T follicular helper cell (primary cell): ENCODE measurements at regions not wholly inside any gene's neighbourhood (a gene's known extent, or its start where the extent isn't known, plus 50 kb on each side); places are given as distances from the start of the nearest gene placed in this dataset.

ENCODE experiments used
- DNase-seq: peaks from one replicate; pipeline ENCODE4 v3.0.0-alpha.2; 2020; ENCODE audit warnings: low read depth

DNA sequence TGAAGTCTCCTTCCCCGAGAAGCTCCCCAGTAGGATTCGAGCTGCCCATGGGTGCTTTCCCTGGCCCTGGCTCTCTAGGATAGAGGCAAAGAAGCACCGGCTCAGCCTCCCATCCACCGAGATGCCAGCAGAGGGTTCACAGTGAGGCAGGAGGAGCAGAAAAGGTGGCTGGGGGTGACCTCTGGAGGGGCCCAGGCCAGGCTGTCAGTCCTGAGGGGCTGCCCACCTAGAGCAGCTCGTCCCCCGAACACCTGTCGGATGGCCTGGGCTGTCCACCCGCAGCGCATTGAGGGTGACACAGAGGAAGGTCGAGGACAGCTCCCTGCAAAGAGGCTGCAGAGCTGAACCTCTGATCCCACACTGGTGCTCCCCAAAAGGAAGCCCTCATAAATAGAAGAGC is 167.2 kb upstream of the PPP2R2D start:
- DNase-seq, result no peak

DNA sequence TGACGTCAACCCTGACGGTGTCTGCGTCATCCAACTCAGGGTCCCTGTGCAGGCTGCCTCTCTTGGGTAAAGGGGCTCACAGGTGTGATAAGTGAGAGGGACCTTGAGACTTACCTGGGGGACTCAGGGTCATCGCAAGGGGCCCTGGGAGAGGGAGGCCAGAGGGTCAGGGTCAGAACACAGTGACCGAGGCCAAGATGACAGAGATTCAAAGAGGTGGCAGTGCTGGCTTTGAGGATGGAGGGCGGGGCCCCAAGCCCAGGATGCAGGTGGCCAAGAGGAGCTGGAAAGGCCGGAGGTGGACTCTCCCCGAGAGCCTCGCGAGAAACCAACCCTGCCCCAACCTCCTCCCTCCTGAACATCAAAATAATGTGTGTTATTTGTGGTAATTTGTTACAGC is 165.2 kb upstream of the PPP2R2D start:
- no peak for DNase-seq

DNA sequence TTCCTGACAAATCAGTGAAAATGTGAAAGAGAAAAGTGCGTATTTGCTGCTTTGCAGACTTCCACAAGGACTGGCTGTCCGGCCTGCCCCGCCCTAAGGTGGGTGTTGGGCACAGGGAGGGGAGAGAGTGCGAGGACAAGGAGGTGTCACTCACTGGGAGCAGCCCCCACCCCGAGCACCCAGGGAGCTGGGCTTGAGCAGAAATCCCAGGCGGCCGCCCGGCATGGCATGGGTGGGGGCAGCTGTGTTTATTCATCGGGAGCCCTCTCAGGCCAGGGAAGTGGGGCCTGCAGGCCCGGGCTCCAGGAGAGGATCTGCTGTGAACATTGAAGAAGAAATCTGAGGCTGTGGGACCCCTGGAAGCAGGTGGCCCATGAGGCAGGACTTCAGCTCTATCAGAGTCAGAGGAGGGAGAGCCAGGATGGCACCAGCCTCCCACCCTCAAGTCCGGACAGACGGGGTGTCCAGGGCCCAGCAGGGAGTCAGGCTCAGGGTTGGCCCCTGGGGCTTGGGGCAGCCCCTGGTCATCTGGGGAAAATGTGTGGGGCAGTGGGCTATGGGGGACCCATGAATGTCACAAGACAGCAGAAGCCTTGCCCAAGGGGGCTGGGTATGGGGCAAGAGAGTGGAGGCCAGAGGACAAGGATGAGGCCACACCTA is 164.4 kb upstream of the PPP2R2D start:
- no peak for DNase-seq

DNA sequence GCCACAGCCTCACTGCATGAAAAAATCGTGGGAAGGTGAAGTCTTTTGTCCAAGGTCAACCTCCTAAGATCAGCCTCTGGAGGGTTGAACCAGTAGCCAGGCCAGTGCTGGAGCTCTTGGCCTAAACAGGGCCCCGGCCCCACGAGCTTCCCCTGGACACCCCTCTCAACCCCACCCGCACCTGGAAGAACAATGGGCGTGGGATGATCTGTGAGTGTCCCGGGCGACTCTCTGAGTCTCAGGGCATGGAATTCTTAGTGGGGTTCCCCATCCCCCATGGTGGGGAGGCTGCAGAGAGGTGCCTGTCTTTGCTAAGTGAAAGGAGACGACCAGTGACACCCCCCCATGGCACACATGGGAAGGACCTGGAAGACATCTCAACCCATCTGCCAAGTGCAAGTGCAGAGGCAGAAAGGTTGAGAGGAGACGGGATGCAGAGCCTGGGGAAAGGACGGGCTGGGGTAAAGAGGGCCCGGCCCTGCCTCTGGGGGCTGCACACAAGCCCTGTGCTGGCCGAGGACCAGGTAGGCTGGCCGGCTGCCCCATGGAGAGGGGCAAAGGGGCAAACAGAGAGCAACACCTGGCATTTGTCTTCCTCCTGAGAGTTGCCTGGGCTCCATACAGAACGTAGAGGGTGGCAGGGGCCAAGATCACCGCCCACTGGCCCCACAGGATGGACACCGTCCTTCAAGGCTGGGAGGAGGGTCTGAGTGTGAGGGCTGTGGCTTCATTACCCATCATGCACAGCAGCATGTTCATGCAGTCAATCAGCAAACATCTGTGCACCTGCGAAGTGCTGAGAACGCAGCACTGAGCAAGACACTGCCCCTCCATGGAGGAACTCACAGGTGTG is 163.0 kb upstream of the PPP2R2D start:
- DNase-seq, result no peak

DNA sequence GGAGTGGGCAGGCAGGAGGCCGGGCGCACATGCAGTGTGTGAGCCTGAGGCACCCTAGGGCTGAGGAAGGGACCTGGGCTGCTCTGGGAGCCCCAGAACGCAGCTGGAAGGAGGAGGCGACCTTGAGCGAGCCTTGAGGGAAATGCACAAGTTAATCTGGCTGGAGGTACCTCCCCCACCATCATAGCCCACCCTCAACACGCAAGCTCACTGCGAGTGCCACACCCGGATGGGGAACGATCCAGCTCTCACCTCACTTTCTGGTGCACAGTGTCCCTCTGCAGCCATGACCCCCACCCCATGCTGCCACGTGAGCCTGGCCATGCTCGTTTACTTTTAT is 162.4 kb upstream of the PPP2R2D start:
- no peak for DNase-seq

DNA sequence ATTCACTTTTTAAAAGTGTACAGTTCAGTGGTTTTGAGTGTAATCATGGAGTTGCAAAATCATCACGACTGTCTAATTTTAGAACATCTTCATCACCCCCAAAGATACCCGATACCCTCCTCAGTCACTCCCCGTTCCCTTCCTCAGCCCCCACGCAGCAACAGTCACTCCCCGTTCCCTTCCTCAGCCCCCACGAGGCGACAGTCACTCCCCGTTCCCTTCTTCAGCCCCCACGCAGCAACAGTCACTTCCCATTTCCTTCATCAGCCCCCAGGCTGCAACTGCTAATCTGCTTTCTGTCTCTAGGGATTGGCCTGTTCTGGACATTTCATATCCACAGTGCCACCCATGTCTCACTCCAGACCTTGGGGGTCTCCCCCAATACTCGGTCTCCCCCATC is 161.6 kb upstream of the PPP2R2D start:
- no peak for DNase-seq

DNA sequence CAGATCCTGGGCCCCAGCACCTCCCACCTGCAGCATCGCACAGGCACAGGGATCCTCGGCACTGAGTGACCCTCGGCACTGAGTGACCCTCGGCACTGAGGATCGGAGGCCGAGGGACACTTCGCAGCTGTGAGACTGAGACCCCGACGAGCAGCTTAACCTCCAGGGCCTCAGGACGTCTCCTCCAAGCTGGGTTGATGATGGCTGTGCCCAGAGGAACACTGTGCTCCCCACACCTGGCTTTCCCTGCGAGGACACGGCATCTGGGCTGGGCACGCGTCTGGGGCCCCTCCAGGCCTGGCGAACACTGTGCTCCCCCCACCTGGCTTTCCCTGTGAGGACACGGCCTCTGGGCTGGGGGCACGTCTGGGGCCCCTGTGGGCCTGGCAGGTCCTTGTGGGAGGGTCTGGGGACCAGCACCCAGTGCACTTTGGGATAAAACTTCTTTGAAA is 158.3 kb upstream of the PPP2R2D start:
- no peak for DNase-seq

DNA sequence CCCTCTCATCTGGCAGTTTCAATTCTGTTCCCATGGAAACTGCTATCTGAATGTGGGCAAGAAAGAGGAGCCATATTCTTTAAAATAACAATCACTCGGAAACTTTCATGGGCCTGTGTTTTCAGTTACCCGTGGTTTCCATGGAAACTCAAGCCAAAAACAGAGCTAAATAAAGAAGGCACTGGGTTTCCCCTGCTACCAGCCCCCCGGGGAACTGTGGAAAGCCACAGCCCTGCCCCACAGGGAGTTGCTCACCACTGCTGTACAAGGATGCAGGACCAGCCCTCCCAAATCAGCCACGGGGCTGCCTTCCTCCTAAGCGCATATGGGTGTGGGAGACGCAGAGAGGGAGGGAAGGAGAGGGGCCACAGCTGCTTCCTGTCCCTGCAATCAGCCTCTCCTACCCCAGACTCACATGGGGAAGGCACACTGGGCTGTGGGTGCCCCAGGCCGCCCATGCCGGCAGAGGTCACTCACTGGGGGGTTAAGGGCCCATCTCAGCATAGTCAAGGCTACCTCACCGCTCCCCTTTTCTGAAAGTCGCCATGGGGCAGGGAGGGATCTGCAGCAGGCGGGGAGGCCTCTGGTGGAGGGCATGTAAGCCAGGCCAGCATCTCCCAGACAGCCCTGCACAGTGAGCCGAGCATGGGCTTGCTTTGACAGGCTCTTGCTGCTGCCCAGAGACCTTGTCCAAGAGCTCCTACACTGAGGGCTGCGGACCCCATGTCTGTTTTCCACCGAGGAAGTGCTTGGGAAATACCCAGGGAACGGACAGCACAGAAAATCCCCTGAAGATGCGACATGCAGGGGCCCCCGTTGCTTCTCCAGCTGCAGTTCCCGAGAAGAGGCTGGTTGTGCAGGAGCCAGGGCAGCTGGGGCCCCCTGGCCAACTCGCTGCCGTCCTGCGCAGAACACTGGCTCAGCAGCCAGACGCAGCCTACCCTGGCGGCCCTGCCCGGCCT is 157.3 kb upstream of the PPP2R2D start:
- DNase-seq, result no peak

DNA sequence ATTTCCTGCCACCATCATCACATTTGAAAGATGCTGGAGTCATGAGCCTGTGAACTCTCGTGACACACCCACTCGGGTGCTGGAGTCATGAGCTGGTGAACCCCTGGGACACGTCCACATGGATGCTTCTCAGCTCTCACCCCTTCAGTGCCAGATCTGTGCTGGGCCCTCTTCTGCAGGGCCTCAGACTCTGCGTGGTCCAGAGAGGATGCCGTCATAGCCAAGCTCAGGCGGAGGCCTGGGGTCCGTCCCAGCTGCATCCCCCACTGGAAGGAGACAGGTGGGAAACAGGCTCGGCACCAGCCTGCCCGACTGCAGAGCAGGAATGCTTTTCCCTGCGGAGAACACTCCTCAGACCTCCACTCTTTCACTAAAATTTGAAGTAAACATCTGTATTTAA is 156.5 kb upstream of the PPP2R2D start:
- DNase-seq, result no peak

DNA sequence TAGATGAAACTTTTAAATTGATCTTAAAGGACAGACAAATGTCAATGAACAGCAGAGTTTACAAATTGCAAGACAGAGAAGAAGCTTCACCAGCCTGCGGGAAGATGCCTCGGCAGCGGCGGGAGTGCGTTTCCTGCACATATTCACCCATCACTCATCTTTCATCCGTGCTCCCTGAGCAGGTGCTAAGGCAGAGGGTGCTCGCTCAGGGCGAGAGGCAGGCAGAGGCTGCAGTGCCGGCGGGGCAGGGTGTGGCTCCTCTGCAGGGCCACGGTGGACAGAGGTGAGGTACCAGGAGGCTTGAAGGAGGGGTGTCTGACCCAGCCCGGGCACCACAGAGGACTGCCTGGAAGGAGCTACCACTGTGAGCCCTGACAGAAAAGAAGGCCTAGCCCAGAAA is 155.2 kb upstream of the PPP2R2D start:
- no peak for DNase-seq

DNA sequence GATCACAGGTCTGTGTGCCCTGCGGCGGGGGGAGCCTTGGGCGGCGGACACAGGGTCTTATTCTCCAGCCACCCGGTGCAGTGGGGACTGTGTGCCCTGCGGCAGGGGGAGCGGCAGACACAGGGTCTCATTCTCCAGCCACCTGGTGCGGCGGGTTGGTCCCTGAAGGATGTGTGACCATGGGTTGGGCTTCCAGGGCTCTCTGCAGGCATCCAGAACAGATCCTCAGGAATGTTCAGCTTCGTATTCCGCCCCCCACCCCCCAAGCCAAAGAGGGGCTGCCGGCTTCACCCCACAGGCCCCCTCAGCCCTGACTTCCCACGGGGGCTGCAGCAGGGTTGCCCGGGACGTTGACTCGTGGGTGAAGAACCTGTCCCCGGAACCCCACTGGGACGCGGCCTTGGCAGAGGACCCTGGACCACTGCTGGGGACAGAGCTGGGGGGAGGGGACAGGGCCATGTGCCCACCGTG is 154.5 kb upstream of the PPP2R2D start:
- DNase-seq, result no peak

DNA sequence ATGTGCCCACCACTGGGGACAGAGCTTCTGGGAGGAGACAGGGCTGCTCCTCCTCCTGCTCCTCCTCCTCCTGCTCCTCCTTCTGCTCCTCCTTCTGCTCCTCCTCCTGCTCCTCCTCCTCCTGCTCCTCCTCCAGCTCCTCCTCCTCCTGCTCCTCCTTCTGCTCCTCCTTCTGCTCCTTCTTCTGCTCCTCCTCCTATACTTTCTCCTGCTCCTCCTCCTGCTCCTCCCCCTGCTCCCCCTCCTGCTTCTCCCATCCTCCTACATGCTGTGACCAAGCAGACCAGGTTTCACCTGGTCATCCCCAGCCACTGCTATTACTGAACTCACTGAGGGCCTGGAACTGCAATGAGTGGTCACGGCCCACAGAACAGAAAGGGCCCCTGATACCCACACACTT is 154.0 kb upstream of the PPP2R2D start:
- no peak for DNase-seq

DNA sequence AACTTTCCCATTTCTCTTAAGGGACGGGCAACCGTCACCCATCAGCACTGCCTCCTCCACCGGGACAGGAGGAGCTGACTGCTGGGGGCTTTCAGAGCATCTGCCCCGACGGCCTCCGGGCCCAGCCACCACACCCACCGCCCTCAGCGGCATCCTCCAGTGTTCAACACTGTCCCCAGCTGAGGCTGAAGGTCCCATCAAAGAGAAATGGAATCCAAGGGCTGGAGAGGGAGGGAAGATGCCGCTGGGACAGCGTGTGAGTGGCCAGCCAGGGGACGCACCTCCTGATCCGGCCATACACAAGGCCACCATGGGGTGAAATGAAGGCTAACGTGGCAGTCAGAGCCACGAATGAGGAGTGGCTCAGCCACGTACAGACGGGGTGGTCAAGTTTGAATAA is 153.6 kb upstream of the PPP2R2D start:
- no peak for DNase-seq

DNA sequence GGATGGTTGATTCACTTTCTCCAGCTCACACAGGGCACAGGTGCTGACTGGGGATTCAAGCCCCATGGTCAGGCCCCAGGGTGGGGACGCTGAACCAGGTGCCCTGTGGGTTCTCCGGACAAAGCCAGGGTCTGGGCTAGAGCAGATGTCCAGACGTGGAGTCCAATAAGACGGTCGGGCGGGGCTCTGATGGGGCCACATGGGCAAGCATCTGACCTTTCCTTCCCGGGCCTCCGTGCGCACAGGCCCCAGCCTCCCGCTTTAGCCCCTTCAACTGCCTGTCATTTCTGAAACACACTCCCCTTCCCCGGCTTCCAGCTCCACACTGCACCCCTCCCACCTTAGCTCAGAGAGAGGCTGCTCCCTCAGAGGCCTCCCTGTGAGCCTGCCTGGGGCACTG is 153.0 kb upstream of the PPP2R2D start:
- no peak for DNase-seq

DNA sequence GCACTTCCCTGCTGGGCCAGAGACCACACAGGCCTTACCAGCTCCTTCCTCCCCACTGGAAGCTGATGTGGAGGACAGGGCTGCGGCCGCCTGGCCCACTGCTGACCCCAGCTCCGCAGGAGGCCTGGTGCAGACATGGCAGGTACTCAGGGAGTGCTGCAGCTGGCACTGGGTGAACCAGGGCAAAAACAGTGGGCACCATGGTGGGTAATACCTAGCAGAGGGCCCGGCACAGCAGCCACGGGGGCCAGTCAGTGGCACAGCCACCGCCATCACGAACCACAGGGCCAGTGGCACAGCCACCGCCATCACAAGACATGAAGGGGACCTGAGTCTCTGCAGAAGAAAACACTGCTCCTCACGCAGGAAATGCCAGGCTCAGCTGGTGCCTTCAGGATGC is 152.6 kb upstream of the PPP2R2D start:
- no peak for DNase-seq

DNA sequence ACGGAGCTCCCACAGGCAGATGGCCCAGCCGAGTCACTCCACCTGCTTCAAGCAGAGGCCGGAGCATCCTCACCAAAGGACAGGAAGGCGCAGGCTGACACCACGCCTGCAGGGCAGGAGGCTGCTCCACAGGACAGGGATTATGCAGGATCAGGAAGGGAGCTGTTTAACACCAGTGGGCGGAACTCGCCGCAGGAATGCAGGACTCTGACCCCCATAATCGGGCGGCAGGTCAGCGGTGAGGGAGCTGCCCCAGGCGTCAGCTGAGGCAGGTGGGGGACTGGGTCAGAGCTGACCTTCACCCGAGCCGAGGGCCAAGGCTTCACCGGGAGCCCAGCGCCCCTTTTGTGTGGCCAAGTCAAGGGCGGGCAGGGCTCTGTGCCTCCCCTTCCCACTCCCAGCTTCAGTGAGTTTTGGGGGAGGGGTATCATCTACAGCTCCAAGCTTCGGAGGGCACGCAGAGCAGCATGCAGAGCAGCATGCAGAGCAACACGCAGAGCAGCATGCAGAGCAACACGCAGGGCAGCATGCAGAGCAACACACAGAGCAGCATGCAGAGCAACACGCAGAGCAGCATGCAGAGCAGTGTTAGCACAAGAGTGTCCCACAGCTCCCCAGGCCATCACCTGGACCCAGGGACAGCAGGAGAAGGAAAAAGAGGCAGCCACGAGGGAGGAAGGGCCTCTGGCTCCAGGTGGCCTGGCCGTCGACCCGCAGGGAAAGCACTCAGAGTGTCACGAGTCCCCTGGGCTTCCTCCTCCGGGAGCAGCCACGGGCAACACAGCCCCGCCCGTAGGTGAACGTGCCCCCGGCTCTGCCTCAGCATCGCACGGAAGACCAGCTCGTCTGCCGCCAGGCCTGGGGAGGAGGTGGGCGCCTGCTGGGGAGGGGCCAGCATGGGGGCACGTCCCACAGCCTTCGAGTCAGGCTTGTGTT is 151.7 kb upstream of the PPP2R2D start:
- DNase-seq, result no peak

DNA sequence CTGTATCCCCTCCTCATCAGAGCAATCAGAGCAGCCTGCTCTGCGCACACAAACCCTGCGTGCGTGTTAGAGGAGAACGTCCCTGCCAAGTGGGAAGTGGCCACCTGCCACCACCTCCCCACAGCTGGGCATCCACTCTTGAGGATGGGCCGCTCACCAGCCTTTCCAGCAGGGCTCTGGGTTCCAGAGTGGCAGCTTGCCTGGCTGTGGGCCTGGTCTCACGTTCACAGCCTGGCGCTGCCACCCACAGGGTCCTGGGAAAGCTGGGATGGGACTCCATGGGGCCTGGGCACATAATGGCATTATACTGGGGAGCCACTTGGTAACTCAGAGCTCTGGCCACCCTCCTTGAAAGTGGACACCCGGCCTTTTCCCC is 151.1 kb upstream of the PPP2R2D start:
- DNase-seq, result no peak

DNA sequence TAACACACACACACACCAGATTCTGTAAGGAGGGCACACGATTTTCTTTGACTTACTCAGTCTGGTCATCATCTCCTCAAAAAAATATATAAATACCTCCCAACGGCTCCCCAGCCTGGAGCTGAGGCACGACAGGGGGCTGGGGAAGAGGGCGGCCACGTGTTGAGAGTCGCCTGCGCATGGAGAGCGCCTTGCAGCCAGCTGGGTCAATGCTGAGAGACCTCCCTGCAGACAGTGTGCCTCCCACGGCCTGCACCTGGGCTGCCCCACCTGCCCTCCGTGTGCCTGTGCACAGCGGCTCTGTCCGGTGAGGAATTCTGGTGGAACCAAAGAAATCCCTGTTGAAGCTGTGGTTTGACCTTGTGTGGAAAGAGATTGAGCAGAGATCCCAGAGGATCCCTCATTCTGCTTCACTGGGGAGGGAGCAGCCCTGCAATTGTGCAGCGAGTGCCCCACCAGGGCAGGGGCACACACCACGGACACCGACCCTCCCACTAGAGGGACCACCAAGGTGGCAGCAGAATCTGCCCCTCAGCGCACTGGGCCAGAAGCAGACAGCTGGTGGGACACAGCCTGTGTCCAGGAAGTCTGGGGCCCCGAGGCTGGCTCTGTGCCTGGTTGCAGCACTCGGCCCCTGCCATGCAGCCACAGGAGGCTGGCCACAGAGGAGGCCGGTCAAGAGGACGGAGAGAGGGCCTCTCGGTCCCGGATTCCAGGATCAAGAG is 150.5 kb upstream of the PPP2R2D start:
- DNase-seq, result no peak

DNA sequence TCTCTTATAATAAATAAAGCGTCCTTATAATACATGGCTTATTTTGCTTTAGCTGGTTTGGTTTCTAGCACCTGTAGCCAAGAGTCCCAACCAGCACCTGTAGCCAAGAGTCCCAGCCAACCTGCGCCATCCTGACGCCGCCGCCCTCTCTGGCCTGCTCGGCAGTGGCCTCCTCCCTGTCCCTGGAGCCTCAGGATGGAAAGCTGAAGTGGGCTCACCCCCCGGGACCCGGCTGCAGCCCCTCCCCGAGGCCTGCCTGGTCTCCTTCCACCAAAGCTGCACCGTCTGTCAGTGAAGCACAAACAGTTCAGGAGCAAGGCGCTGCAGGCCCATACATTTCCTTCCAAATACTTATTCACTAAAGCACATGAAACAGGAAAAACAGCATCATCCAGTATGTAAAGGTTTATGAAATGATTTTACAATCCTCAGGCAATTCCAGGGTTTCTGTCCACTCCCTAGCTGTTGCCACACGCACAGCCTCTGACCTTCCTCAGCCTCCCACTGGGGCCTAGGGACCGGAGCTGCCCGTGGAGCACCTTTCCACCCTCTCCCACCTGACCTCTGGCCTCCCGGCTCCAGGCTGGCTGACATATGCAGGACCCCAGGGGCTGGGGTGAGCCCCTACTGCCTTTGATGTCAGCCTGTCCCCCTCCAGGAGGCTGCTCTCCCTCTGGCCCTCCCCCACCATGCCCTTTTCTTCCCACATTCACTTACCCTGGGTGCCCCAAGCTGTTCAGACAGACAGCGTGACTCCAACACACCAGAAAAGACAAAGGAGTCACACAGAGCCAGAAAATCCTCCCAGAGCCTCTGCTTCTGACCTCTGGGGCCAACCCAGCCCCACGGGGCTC is 149.6 kb upstream of the PPP2R2D start:
- no peak for DNase-seq
